ENCODE measurements at regions not wholly inside any gene's neighbourhood (a gene's known extent, or its start where the extent isn't known, plus 50 kb on each side); places are given as distances from the start of the nearest gene placed in this dataset.
"Not testable (repeated sequence)": the region's sequence is repeated elsewhere in the genome, so short reads cannot be mapped to it uniquely, and the experiment has no call there.

- DNase-seq: no peak
Observed at GRCh38 chr6:56838016-56838555, 116.8 kb upstream of the BEND6 start.

- no peak for DNase-seq
Observed at GRCh38 chr6:56837322-56837894, 117.5 kb upstream of the BEND6 start.

GRCh38 chr6:56835612-56836011 lies 119.3 kb upstream of the BEND6 start:
- DNase-seq: no peak

GRCh38 chr6:56833873-56834272 lies 121.0 kb upstream of the BEND6 start:
- no peak for DNase-seq

- DNase-seq: no peak
Observed at GRCh38 chr6:56833127-56833791, 121.6 kb upstream of the BEND6 start.

- DNase-seq: no peak
Observed at GRCh38 chr6:56832225-56832624, 122.7 kb upstream of the BEND6 start.

GRCh38 chr6:56831334-56831733 lies 123.6 kb upstream of the BEND6 start:
- DNase-seq: no peak

- DNase-seq: no peak
Observed at GRCh38 chr6:56827908-56828649, 126.8 kb upstream of the BEND6 start.

GRCh38 chr6:56824431-56824830 lies 130.5 kb upstream of the BEND6 start:
- not testable (repeated sequence) for DNase-seq

GRCh38 chr6:56821005-56821432 lies 133.9 kb upstream of the BEND6 start:
- no peak for DNase-seq

- DNase-seq: no peak
Observed at GRCh38 chr6:56820060-56820459, 134.8 kb upstream of the BEND6 start.

- no peak for DNase-seq
Observed at GRCh38 chr6:56819604-56820003, 135.3 kb upstream of the BEND6 start.

- no peak for DNase-seq
Observed at GRCh38 chr6:56816370-56816769, 138.5 kb upstream of the BEND6 start.

- DNase-seq: no peak
Observed at GRCh38 chr6:56815436-56815835, 139.5 kb upstream of the BEND6 start.

- DNase-seq: no peak
Observed at GRCh38 chr6:56814802-56815201, 140.1 kb upstream of the BEND6 start.

- DNase-seq: no peak
Observed at GRCh38 chr6:56814308-56814707, 140.6 kb upstream of the BEND6 start.

GRCh38 chr6:56812851-56813250 lies 142.1 kb upstream of the BEND6 start:
- not testable (repeated sequence) for DNase-seq

GRCh38 chr6:56808871-56809359 lies 146.0 kb upstream of the BEND6 start:
- DNase-seq: no peak

- DNase-seq: no peak
Observed at GRCh38 chr6:56807989-56808337, 146.9 kb upstream of the BEND6 start.

GRCh38 chr6:56807326-56807988 lies 147.4 kb upstream of the BEND6 start:
- DNase-seq: no peak

- DNase-seq: no peak
Observed at GRCh38 chr6:56806368-56806767, 148.5 kb upstream of the BEND6 start.

- no peak for DNase-seq
Observed at GRCh38 chr6:56804996-56805395, 149.9 kb upstream of the BEND6 start.

- DNase-seq: no peak
Observed at GRCh38 chr6:56803594-56803993, 151.3 kb upstream of the BEND6 start.
